C4-2B (cell line): ENCODE measurements at regions not wholly inside any gene's neighbourhood (a gene's known extent, or its start where the extent isn't known, plus 50 kb on each side); places are given as distances from the start of the nearest gene placed in this dataset.

Experiments used
- H3K27ac ChIP-seq: fragments of 450-650 bp; 2 replicates; pipeline ENCODE4 v1.5.1; 2017
- CTCF ChIP-seq: fragments of 450-650 bp; conservative IDR thresholded peaks from 2 replicates; pipeline ENCODE4 v1.5.1; 2017; ENCODE audit warnings: mild to moderate bottlenecking
- ZFX ChIP-seq: fragments of 450-650 bp; IDR thresholded peaks from 2 replicates; pipeline ENCODE4 v1.6.1; 2017

DNA sequence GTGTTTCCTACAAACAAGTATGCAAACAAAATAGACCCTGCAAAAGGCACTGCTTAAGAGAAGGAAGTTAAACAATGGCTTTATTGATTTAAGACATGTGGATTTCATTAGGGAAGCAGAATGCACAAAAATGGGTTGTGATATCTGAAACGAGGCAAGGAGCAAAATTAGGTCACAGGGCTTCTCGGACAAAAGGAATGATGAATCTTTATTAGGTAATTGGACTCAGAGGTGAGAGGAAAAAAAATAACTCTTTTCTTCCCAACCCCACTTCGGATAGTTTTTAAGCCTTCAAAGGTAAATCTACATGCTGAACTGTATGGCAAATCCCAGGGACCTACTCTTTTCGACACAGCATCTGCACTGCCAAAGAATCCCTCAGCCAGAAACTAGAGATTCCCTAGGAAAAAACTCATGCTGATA lies 183.0 kb upstream of the TAB2 start:
- no peak overlapping the region for H3K27ac ChIP-seq
- TF ChIP-seq CTCF = no peak
- no peak for TF ChIP-seq ZFX

- TF ChIP-seq ZFX (no peak), CTCF (no peak)
- H3K27ac ChIP-seq = no peak overlapping the region
Observed at GRCh38 chr6:149135809-149136208, 181.7 kb upstream of the TAB2 start.

GRCh38 chr6:149136273-149136912 lies 181.1 kb upstream of the TAB2 start:
- TF ChIP-seq CTCF = no peak
- TF ChIP-seq ZFX = no peak
- H3K27ac ChIP-seq = no peak overlapping the region

- no peak overlapping the region for H3K27ac ChIP-seq
- TF ChIP-seq CTCF (no peak), ZFX (no peak)
Observed at GRCh38 chr6:149136913-149137286, 180.6 kb upstream of the TAB2 start.

- H3K27ac ChIP-seq = no peak overlapping the region
- TF ChIP-seq ZFX (no peak), CTCF (no peak)
Observed at GRCh38 chr6:149137594-149137993, 179.9 kb upstream of the TAB2 start.

DNA sequence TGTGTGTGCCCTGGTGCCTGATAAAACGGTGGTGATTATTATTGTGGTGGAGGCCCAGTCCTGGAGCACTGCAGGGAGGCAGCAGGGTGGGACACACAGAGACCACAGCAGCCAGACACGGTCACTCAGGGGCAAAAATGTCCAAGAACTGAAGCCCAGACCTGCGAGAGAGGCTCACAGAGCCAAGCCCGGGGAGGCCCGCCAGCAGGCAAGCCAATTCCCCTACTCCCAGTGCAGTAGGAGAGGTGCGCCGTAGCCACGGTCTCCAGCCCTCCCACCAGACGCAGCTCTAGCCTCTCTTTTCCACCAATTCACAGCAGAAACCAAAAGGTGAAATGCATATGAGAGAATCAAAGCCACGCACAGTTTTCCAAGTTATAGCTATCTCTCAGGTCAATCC lies 179.4 kb upstream of the TAB2 start:
- TF ChIP-seq ZFX = no peak
- no peak for TF ChIP-seq CTCF
- H3K27ac ChIP-seq = no peak overlapping the region

DNA sequence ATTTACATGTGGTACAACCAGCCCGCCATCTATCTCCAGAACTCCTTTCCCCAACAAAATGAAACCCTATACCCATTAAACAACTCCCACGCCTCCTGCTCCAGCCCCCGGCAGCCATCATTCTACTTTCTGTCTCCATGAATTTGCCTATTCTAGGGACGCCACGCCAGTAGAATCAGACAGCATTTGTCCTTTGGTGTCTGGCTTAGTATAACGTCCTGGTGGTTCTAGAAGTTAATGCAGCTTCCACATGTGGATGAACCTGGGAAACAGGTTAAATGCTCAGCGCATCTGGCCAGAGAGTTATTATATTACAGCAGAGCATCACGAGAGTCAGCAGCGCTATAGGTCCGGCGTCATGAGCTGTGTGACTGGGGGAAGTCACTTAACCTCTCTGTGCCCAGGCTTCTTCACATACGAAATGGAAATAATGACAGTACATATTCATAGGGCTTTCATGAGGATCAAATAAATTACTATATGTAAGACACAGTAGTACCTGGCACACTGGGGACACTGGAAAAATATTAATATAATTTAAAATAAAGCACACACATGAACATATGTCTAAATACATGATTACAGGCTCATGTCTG lies 178.7 kb upstream of the TAB2 start:
- no peak overlapping the region for H3K27ac ChIP-seq
- TF ChIP-seq ZFX (no peak), CTCF (no peak)
